ENCODE measurements at regions not wholly inside any gene's neighbourhood (a gene's known extent, or its start where the extent isn't known, plus 50 kb on each side); places are given as distances from the start of the nearest gene placed in this dataset.
"Not testable (repeated sequence)": the region's sequence is repeated elsewhere in the genome, so short reads cannot be mapped to it uniquely, and the experiment has no call there.

- H3K27me3 Mint-ChIP-seq (ENCODE audit: low read depth): no peaks in the 10 kb centered on the region
- H3K4me1 Mint-ChIP-seq (ENCODE audit: low read depth): no peaks in the 10 kb centered on the region
- H3K4me3 Mint-ChIP-seq (ENCODE audit: low read depth): no peak overlapping the region
- no peak for DNase-seq (ENCODE audit: low spot score)
- no peak overlapping the region for H3K27ac Mint-ChIP-seq
- H3K9me3 Mint-ChIP-seq: peaks cover 17% of the 10 kb centered on the region
- intact Hi-C loops (cut with micrococcal nuclease): no loop called here
- no peaks in the 10 kb centered on the region for H3K36me3 Mint-ChIP-seq (ENCODE audit: low read depth)
These were observed 937.8 kb upstream of the LRATD1 start for GRCh38 chr2:13694673-13695072.

- intact Hi-C loops (cut with micrococcal nuclease): no loop called here
- Mint-ChIP-seq H3K4me1 (ENCODE audit: low read depth) (no peaks in the 10 kb centered on the region), H3K36me3 (ENCODE audit: low read depth) (no peaks in the 10 kb centered on the region), H3K27ac (no peak overlapping the region), H3K9me3 (peaks cover 17% of the 10 kb centered on the region), H3K4me3 (ENCODE audit: low read depth) (no peak overlapping the region), H3K27me3 (ENCODE audit: low read depth) (no peaks in the 10 kb centered on the region)
- no peak for DNase-seq (ENCODE audit: low spot score)
These were observed 935.9 kb upstream of the LRATD1 start for GRCh38 chr2:13696601-13697000.

- no peak overlapping the region for H3K27ac Mint-ChIP-seq
- H3K4me3 Mint-ChIP-seq (ENCODE audit: low read depth): no peak overlapping the region
- intact Hi-C loops (cut with micrococcal nuclease): no loop called here
- no peak for DNase-seq (ENCODE audit: low spot score)
- H3K36me3 Mint-ChIP-seq (ENCODE audit: low read depth): no peaks in the 10 kb centered on the region
- H3K9me3 Mint-ChIP-seq: peaks cover 17% of the 10 kb centered on the region
- H3K4me1 Mint-ChIP-seq (ENCODE audit: low read depth): no peaks in the 10 kb centered on the region
- no peaks in the 10 kb centered on the region for H3K27me3 Mint-ChIP-seq (ENCODE audit: low read depth)
These were observed 933.7 kb upstream of the LRATD1 start for GRCh38 chr2:13698847-13699246.

- intact Hi-C loops (cut with micrococcal nuclease); H3K27me3 Mint-ChIP-seq (ENCODE audit: low read depth); H3K4me3 Mint-ChIP-seq (ENCODE audit: low read depth); H3K27ac Mint-ChIP-seq; H3K36me3 Mint-ChIP-seq (ENCODE audit: low read depth); H3K4me1 Mint-ChIP-seq (ENCODE audit: low read depth); DNase-seq (ENCODE audit: low spot score): not testable (repeated sequence)
- H3K9me3 Mint-ChIP-seq: peaks cover 22% of the 10 kb centered on the region
These were observed 932.6 kb upstream of the LRATD1 start for GRCh38 chr2:13699939-13700338.

- Mint-ChIP-seq H3K27ac (no peak overlapping the region), H3K4me3 (ENCODE audit: low read depth) (no peak overlapping the region), H3K4me1 (ENCODE audit: low read depth) (no peaks in the 10 kb centered on the region), H3K9me3 (peaks cover 13% of the 10 kb centered on the region), H3K27me3 (ENCODE audit: low read depth) (no peaks in the 10 kb centered on the region), H3K36me3 (ENCODE audit: low read depth) (no peaks in the 10 kb centered on the region)
- DNase-seq (ENCODE audit: low spot score): no peak
- intact Hi-C loops (cut with micrococcal nuclease): no loop called here
These were observed 921.4 kb upstream of the LRATD1 start for GRCh38 chr2:13711154-13711553.

- Mint-ChIP-seq H3K4me1 (ENCODE audit: low read depth) (no peaks in the 10 kb centered on the region), H3K27me3 (ENCODE audit: low read depth) (no peaks in the 10 kb centered on the region), H3K9me3 (peaks cover 8% of the 10 kb centered on the region), H3K4me3 (ENCODE audit: low read depth) (no peak overlapping the region), H3K36me3 (ENCODE audit: low read depth) (no peaks in the 10 kb centered on the region), H3K27ac (no peak overlapping the region)
- no peak for DNase-seq (ENCODE audit: low spot score)
- intact Hi-C loops (cut with micrococcal nuclease): no loop called here
These were observed 918.1 kb upstream of the LRATD1 start for GRCh38 chr2:13714466-13714865.

GRCh38 chr2:13725945-13726344 lies 906.6 kb upstream of the LRATD1 start:
- DNase-seq (ENCODE audit: low spot score): no peak
- Mint-ChIP-seq H3K27ac (no peak overlapping the region), H3K4me3 (ENCODE audit: low read depth) (no peak overlapping the region), H3K36me3 (ENCODE audit: low read depth) (no peaks in the 10 kb centered on the region), H3K4me1 (ENCODE audit: low read depth) (no peaks in the 10 kb centered on the region), H3K9me3 (peaks cover 20% of the 10 kb centered on the region), H3K27me3 (ENCODE audit: low read depth) (no peaks in the 10 kb centered on the region)
- intact Hi-C loops (cut with micrococcal nuclease): no loop called here

- H3K27me3 Mint-ChIP-seq (ENCODE audit: low read depth): no peaks in the 10 kb centered on the region
- H3K36me3 Mint-ChIP-seq (ENCODE audit: low read depth): no peaks in the 10 kb centered on the region
- no peaks in the 10 kb centered on the region for H3K4me1 Mint-ChIP-seq (ENCODE audit: low read depth)
- no peak overlapping the region for H3K4me3 Mint-ChIP-seq (ENCODE audit: low read depth)
- H3K9me3 Mint-ChIP-seq: peaks cover 48% of the 10 kb centered on the region
- no peak overlapping the region for H3K27ac Mint-ChIP-seq
- DNase-seq (ENCODE audit: low spot score): no peak
- intact Hi-C loops (cut with micrococcal nuclease): no loop called here
These were observed 887.2 kb upstream of the LRATD1 start for GRCh38 chr2:13745330-13745729.

- Mint-ChIP-seq H3K27me3 (ENCODE audit: low read depth) (no peaks in the 10 kb centered on the region), H3K4me3 (ENCODE audit: low read depth) (no peak overlapping the region), H3K4me1 (ENCODE audit: low read depth) (no peaks in the 10 kb centered on the region), H3K27ac (no peak overlapping the region), H3K9me3 (peaks cover 21% of the 10 kb centered on the region), H3K36me3 (ENCODE audit: low read depth) (no peaks in the 10 kb centered on the region)
- intact Hi-C loops (cut with micrococcal nuclease): no loop called here
- no peak for DNase-seq (ENCODE audit: low spot score)
These were observed 880.6 kb upstream of the LRATD1 start for GRCh38 chr2:13751955-13752354.

- no peaks in the 10 kb centered on the region for H3K36me3 Mint-ChIP-seq (ENCODE audit: low read depth)
- H3K27me3 Mint-ChIP-seq (ENCODE audit: low read depth): no peaks in the 10 kb centered on the region
- intact Hi-C loops (cut with micrococcal nuclease): no loop called here
- H3K4me1 Mint-ChIP-seq (ENCODE audit: low read depth): no peaks in the 10 kb centered on the region
- H3K27ac Mint-ChIP-seq: no peak overlapping the region
- no peak overlapping the region for H3K4me3 Mint-ChIP-seq (ENCODE audit: low read depth)
- no peak for DNase-seq (ENCODE audit: low spot score)
- peaks cover 12% of the 10 kb centered on the region for H3K9me3 Mint-ChIP-seq
These were observed 874.1 kb upstream of the LRATD1 start for GRCh38 chr2:13758412-13758811.

- peaks cover 14% of the 10 kb centered on the region for H3K9me3 Mint-ChIP-seq
- no peaks in the 10 kb centered on the region for H3K27me3 Mint-ChIP-seq (ENCODE audit: low read depth)
- no peak overlapping the region for H3K27ac Mint-ChIP-seq
- no peak for DNase-seq (ENCODE audit: low spot score)
- no peaks in the 10 kb centered on the region for H3K4me1 Mint-ChIP-seq (ENCODE audit: low read depth)
- no peak overlapping the region for H3K4me3 Mint-ChIP-seq (ENCODE audit: low read depth)
- H3K36me3 Mint-ChIP-seq (ENCODE audit: low read depth): no peaks in the 10 kb centered on the region
- intact Hi-C loops (cut with micrococcal nuclease): no loop called here
These were observed 864.2 kb upstream of the LRATD1 start for GRCh38 chr2:13768274-13768673.

- Mint-ChIP-seq H3K27me3 (ENCODE audit: low read depth) (no peaks in the 10 kb centered on the region), H3K4me1 (ENCODE audit: low read depth) (no peaks in the 10 kb centered on the region), H3K9me3 (peaks cover 18% of the 10 kb centered on the region), H3K27ac (no peak overlapping the region), H3K4me3 (ENCODE audit: low read depth) (no peak overlapping the region), H3K36me3 (ENCODE audit: low read depth) (no peaks in the 10 kb centered on the region)
- DNase-seq (ENCODE audit: low spot score): no peak
- intact Hi-C loops (cut with micrococcal nuclease): no loop called here
These were observed 862.2 kb upstream of the LRATD1 start for GRCh38 chr2:13770279-13770678.

- no peak overlapping the region for H3K27ac Mint-ChIP-seq
- peaks cover 23% of the 10 kb centered on the region for H3K9me3 Mint-ChIP-seq
- H3K36me3 Mint-ChIP-seq (ENCODE audit: low read depth): no peaks in the 10 kb centered on the region
- intact Hi-C loops (cut with micrococcal nuclease): no loop called here
- no peak overlapping the region for H3K4me3 Mint-ChIP-seq (ENCODE audit: low read depth)
- H3K4me1 Mint-ChIP-seq (ENCODE audit: low read depth): no peaks in the 10 kb centered on the region
- H3K27me3 Mint-ChIP-seq (ENCODE audit: low read depth): no peaks in the 10 kb centered on the region
- DNase-seq (ENCODE audit: low spot score): no peak
These were observed 852.5 kb upstream of the LRATD1 start for GRCh38 chr2:13779996-13780395.

- no peaks in the 10 kb centered on the region for H3K36me3 Mint-ChIP-seq (ENCODE audit: low read depth)
- H3K27me3 Mint-ChIP-seq (ENCODE audit: low read depth): no peaks in the 10 kb centered on the region
These were observed 841.4 kb upstream of the LRATD1 start for GRCh38 chr2:13791019-13791547.

More at GRCh38 chr2:13791019-13791547, 841.4 kb upstream of the LRATD1 start:
- intact Hi-C loops (cut with micrococcal nuclease): no loop called here
- Mint-ChIP-seq H3K9me3 (peaks cover 21% of the 10 kb centered on the region), H3K27ac (no peak overlapping the region), H3K4me3 (ENCODE audit: low read depth) (no peak overlapping the region), H3K4me1 (ENCODE audit: low read depth) (no peaks in the 10 kb centered on the region)
- DNase-seq (ENCODE audit: low spot score): no peak
